ENCODE measurements at regions not wholly inside any gene's neighbourhood (a gene's known extent, or its start where the extent isn't known, plus 50 kb on each side); places are given as distances from the start of the nearest gene placed in this dataset.
A peak's percentile ranks its signal among the peaks of the same experiment; 100 is the strongest.

GRCh38 chr7:131061158-131061557, 266.5 kb upstream of the MKLN1 start:
- Histone ChIP-seq H3K9me3 (replicated peaks in 1 of 2; ENCODE audit: control insufficient read depth in 1 of 2, insufficient read depth in 1 of 2, low read length in 2 of 2) (no peaks in the 10 kb centered on the region), H3K27ac (ENCODE audit: low read depth in 1 of 2, low read length in 2 of 2) (no peak overlapping the region), H3K79me2 (ENCODE audit: insufficient read depth, low read length) (no peaks in the 10 kb centered on the region), H3K9ac (ENCODE audit: insufficient read depth, low read length, poor library complexity, severe bottlenecking) (no peak overlapping the region), H3K36me3 (replicated peaks in 1 of 2; ENCODE audit: control insufficient read depth in 1 of 2, insufficient read depth in 2 of 2, low read length in 2 of 2) (no peaks in the 10 kb centered on the region), H3K27me3 (ENCODE audit: control insufficient read depth in 2 of 2, insufficient read depth in 2 of 2, low read length in 2 of 2) (no peaks in the 10 kb centered on the region), H2AFZ (ENCODE audit: insufficient read depth, low read depth, low read length, poor library complexity, severe bottlenecking) (no peak overlapping the region), H3K4me3 (replicated peaks in 1 of 3; ENCODE audit: low read depth in 2 of 3, low read length in 3 of 3) (no peak overlapping the region), H4K20me1 (ENCODE audit: insufficient read depth, low read length) (peaks cover 95% of the 10 kb centered on the region), H3K4me2 (replicated peaks; ENCODE audit: extremely low read depth, low read length, poor library complexity, severe bottlenecking) (no peak overlapping the region), H3K4me1 (ENCODE audit: control insufficient read depth in 1 of 2, insufficient read depth in 2 of 2, low read length in 2 of 2) (peaks cover 12% of the 10 kb centered on the region in 2 donors)
- Mint-ChIP-seq H3K4me3 (no peak overlapping the region), H3K9me3 (peaks cover 6 to 9% (median 7%) of the 10 kb centered on the region in 7 donors), H3K36me3 (peaks cover 9 to 23% of the 10 kb centered on the region in 2 donors), H3K4me1 (peaks cover 21% of the 10 kb centered on the region), H3K27me3 (ENCODE audit: low read depth in 3 of 3) (no peaks in the 10 kb centered on the region), H3K27ac (peak overlapping the region in 1 of 7 donors; percentile 52)
- intact Hi-C loops (cut with micrococcal nuclease), result no loop called here
- no peak for TF ChIP-seq CTCF (IDR thresholded peaks at IDR 0.05)
- DNase-seq, result no peak
- 80% methylated on average over 3 of the region's 5 CpGs for WGBS (ENCODE audit: insufficient coverage)

GRCh38 chr7:131061818-131062217, 265.9 kb upstream of the MKLN1 start:
- DNase-seq, result no peak
- Mint-ChIP-seq H3K36me3 (peaks cover 9 to 19% of the 10 kb centered on the region in 2 donors), H3K9me3 (peaks cover 6 to 9% (median 7%) of the 10 kb centered on the region in 7 donors), H3K27ac (no peak overlapping the region), H3K4me3 (no peak overlapping the region), H3K27me3 (ENCODE audit: low read depth in 3 of 3) (no peaks in the 10 kb centered on the region), H3K4me1 (peaks cover 15% of the 10 kb centered on the region)
- no peak overlapping the region for H2AFZ ChIP-seq (ENCODE audit: insufficient read depth, low read depth, low read length, poor library complexity, severe bottlenecking)
- no peaks in the 10 kb centered on the region for H3K9me3 ChIP-seq (replicated peaks in 1 of 2; ENCODE audit: control insufficient read depth in 1 of 2, insufficient read depth in 1 of 2, low read length in 2 of 2)
- H3K27me3 ChIP-seq (ENCODE audit: control insufficient read depth in 2 of 2, insufficient read depth in 2 of 2, low read length in 2 of 2), result no peaks in the 10 kb centered on the region
- H3K4me2 ChIP-seq (replicated peaks; ENCODE audit: extremely low read depth, low read length, poor library complexity, severe bottlenecking), result no peak overlapping the region
- H3K4me1 ChIP-seq (ENCODE audit: control insufficient read depth in 1 of 2, insufficient read depth in 2 of 2, low read length in 2 of 2), result peaks cover 9 to 11% of the 10 kb centered on the region in 2 donors
- no peak overlapping the region for H3K4me3 ChIP-seq (replicated peaks in 1 of 3; ENCODE audit: low read depth in 2 of 3, low read length in 3 of 3)
- peaks cover 95% of the 10 kb centered on the region for H4K20me1 ChIP-seq (ENCODE audit: insufficient read depth, low read length)
- intact Hi-C loops (cut with micrococcal nuclease), result no loop called here
- H3K79me2 ChIP-seq (ENCODE audit: insufficient read depth, low read length), result no peaks in the 10 kb centered on the region
- WGBS (ENCODE audit: insufficient coverage), result 93% methylated on average over 3 of the region's 4 CpGs
- TF ChIP-seq CTCF (IDR thresholded peaks at IDR 0.05), result no peak
- H3K9ac ChIP-seq (ENCODE audit: insufficient read depth, low read length, poor library complexity, severe bottlenecking), result no peak overlapping the region
- no peak overlapping the region for H3K27ac ChIP-seq (ENCODE audit: low read depth in 1 of 2, low read length in 2 of 2)
- H3K36me3 ChIP-seq (replicated peaks in 1 of 2; ENCODE audit: control insufficient read depth in 1 of 2, insufficient read depth in 2 of 2, low read length in 2 of 2), result no peaks in the 10 kb centered on the region

Data from CD14-positive monocyte (primary cell).